A549 (cell line): ENCODE measurements at regions not wholly inside any gene's neighbourhood (a gene's known extent, or its start where the extent isn't known, plus 50 kb on each side); places are given as distances from the start of the nearest gene placed in this dataset.

Experiments
- CTCF ChIP-seq: fragments of >200 bp; sonication (Bioruptor Twin); formaldehyde crosslinking; IDR thresholded peaks from 3 replicates; pipeline ENCODE4 v1.5.1; 2016
- ESRRA ChIP-seq: fragments of 150-350 bp; IDR thresholded peaks from 2 replicates; pipeline ENCODE4 v1.6.1; 2014; ENCODE audit warnings: mild to moderate bottlenecking, low read length, borderline replicate concordance
- KDM1A ChIP-seq: fragments of 200-600 bp; sonication (generic); IDR thresholded peaks from 2 replicates; pipeline ENCODE4 v1.6.1; 2016; ENCODE audit warnings: low read depth, mild to moderate bottlenecking
- MYC ChIP-seq: IDR thresholded peaks from 2 replicates; pipeline ENCODE4 v1.6.1; 2012; ENCODE audit warnings: mild to moderate bottlenecking, inconsistent platforms, low read length, improper control_type of control experiment, borderline replicate concordance
- NFE2L2 ChIP-seq: fragments of 150-350 bp; conservative IDR thresholded peaks from 2 replicates; pipeline ENCODE4 v1.6.1; 2014; ENCODE audit warnings: low read length

DNA sequence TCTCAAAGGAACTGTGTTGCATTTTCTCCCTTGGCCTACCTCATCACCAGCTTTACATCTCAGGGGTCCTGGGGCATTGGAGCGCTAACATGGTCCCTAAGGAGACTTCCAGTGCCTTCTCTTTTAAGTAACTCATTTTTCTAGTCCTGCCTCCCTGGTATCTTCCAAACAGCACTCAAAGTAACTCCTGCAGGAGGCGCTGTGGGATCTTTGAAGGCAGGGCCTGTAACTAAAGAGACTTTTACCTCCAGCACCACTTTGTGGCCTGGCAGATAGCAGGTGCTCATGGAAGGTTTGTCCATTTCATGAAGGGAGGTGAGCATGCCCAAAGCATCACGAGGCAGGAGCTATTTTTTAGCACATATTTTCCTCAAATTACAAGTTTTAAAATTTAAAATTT, 411.0 kb upstream of the GYPC start:
- TF ChIP-seq CTCF (peak; percentile 15; the same call in 1 of the 3 replicates), KDM1A (no peak), MYC (no peak), ESRRA (no peak), NFE2L2 (no peak)
